Globus pallidus (tissue), 1 donor: ENCODE measurements at regions not wholly inside any gene's neighbourhood (a gene's known extent, or its start where the extent isn't known, plus 50 kb on each side); places are given as distances from the start of the nearest gene placed in this dataset.

Experiments used
- DNase-seq: peaks from one replicate; pipeline ENCODE4 v3.0.0-alpha.2; 2015; ENCODE audit warnings: low spot score

GRCh38 chr5:63727583-63727982 lies 234.7 kb downstream of the HTR1A start:
- DNase-seq, result no peak

GRCh38 chr5:63726496-63726895 lies 235.7 kb downstream of the HTR1A start:
- no peak for DNase-seq

- DNase-seq, result no peak
These were observed 243.1 kb downstream of the HTR1A start for GRCh38 chr5:63719147-63719546.

GRCh38 chr5:63700241-63700640 lies 262.0 kb downstream of the HTR1A start:
- DNase-seq, result no peak

- DNase-seq, result peak; percentile 16
These were observed 264.4 kb downstream of the HTR1A start for GRCh38 chr5:63697811-63698210.

GRCh38 chr5:63690546-63690945 lies 271.7 kb downstream of the HTR1A start:
- no peak for DNase-seq

GRCh38 chr5:63687854-63688516 lies 274.3 kb downstream of the HTR1A start:
- no peak for DNase-seq

- DNase-seq, result no peak
These were observed 275.3 kb downstream of the HTR1A start for GRCh38 chr5:63686938-63687337.

GRCh38 chr5:63686181-63686580 lies 276.1 kb downstream of the HTR1A start:
- DNase-seq, result no peak

- no peak for DNase-seq
These were observed 276.8 kb downstream of the HTR1A start for GRCh38 chr5:63685454-63685853.

GRCh38 chr5:63674881-63675280 lies 287.4 kb downstream of the HTR1A start:
- DNase-seq, result no peak

- DNase-seq, result no peak
These were observed 307.2 kb downstream of the HTR1A start for GRCh38 chr5:63655043-63655442.

- no peak for DNase-seq
These were observed 311.7 kb downstream of the HTR1A start for GRCh38 chr5:63650581-63650980.

GRCh38 chr5:63648376-63648775 lies 313.9 kb downstream of the HTR1A start:
- DNase-seq, result no peak

- DNase-seq, result no peak
These were observed 332.2 kb downstream of the HTR1A start for GRCh38 chr5:63629951-63630630.

- DNase-seq, result no peak
These were observed 348.8 kb downstream of the HTR1A start for GRCh38 chr5:63613442-63613841.

GRCh38 chr5:63603996-63604395 lies 358.2 kb downstream of the HTR1A start:
- no peak for DNase-seq

- DNase-seq, result no peak
These were observed 359.3 kb downstream of the HTR1A start for GRCh38 chr5:63602971-63603370.

- DNase-seq, result no peak
These were observed 366.0 kb downstream of the HTR1A start for GRCh38 chr5:63596254-63596653.

- DNase-seq, result no peak
These were observed 388.9 kb downstream of the HTR1A start for GRCh38 chr5:63573380-63573779.

GRCh38 chr5:63572740-63573139 lies 389.5 kb downstream of the HTR1A start:
- no peak for DNase-seq

- DNase-seq, result no peak
These were observed 391.5 kb downstream of the HTR1A start for GRCh38 chr5:63570752-63571151.

- no peak for DNase-seq
These were observed 397.5 kb downstream of the HTR1A start for GRCh38 chr5:63564789-63565188.
